Mucosa of descending colon (tissue), 3 donors: ENCODE measurements at regions not wholly inside any gene's neighbourhood (a gene's known extent, or its start where the extent isn't known, plus 50 kb on each side); places are given as distances from the start of the nearest gene placed in this dataset.

ENCODE experiments used
- ATAC-seq: fragments of 200-7000 bp; cut with Tn5 transposase; one replicate; pipeline ENCODE4 v1.9.1; 2020; ENCODE audit warnings: mild to moderate bottlenecking, moderate library complexity
- DNase-seq, 3 donors: peaks; one replicate each; pipeline ENCODE4 v3.0.0-alpha.2; 2020
- H3K36me3 ChIP-seq: fragments of 200-600 bp; one replicate; pipeline ENCODE4 v1.8.0; 2021; ENCODE audit warnings: low read depth, mild to moderate bottlenecking
- H3K4me1 ChIP-seq: fragments of 200-600 bp; one replicate; pipeline ENCODE4 v1.8.0; 2021; ENCODE audit warnings: low read depth, mild to moderate bottlenecking
- H3K4me3 ChIP-seq: fragments of 200-600 bp; one replicate; pipeline ENCODE4 v1.8.0; 2021; ENCODE audit warnings: mild to moderate bottlenecking
- H3K9me3 ChIP-seq: fragments of 200-600 bp; one replicate; pipeline ENCODE4 v1.8.0; 2021; ENCODE audit warnings: mild to moderate bottlenecking
- intact Hi-C, 2 donors: fragments of 100-400 bp; cut with DNase I in 1 of 2; cut with micrococcal nuclease in 1 of 2; formaldehyde crosslinking; loops; one replicate each; pipeline versions ENCODE4 v1.11.0 to v1.11.1; 2022; cut with DNase I, micrococcal nuclease
- TF ChIP-seq, protein P1 (sequence below): fragments of 200-600 bp; IDR thresholded peaks from one replicate; pipeline ENCODE4 v1.8.0; 2022; ENCODE audit warnings: antibody characterized with exemption, mild to moderate bottlenecking
- donor health status: DM: no; HTN: no; CAD: no; lungs with moderate emphysema.
- donor health status: DM: no; HTN: no; CAD: no.
- donor health status: DM: no; HTN: yes; CAD: no.

DNA sequence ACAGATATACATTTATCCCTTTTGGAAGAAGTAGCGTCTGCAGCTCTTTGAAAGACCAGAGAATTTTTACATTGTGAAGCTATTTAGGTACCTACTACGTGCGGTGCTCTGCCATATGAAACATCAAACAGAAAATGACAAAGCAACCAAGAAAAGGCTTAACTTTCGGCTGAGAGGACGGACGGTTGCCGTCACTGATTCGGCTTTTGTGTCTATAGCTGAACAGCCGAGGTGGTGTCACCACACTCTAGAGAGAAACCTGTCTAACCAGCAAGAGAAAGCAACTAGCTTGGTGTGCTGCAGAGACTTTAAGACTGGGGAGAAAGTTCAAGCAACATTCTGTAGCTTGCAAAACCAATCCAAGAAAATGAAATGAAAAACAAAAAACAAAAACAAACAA lies 145.5 kb downstream of the SHOX start:
- no peak for ATAC-seq

DNA sequence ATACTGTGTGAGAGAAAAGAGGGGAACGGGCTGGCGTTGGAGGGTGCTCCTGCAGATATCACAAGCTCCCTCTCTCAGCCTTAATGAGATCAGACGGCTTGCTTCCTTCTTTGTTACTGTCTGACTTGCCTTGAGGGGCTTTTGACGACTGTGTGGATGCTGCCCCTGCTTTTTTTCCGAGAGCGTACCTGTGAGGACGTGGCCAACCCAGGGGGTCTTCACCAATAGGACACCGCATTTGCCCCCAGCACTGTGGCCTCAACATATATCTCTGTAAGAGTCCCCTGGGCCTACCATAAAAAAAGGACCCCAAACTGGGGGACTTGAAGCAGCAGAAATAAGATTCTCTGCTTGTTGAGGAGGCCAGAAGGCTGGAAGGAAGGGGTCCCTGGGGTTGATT lies 143.9 kb downstream of the SHOX start:
- TF ChIP-seq, protein P1, sequence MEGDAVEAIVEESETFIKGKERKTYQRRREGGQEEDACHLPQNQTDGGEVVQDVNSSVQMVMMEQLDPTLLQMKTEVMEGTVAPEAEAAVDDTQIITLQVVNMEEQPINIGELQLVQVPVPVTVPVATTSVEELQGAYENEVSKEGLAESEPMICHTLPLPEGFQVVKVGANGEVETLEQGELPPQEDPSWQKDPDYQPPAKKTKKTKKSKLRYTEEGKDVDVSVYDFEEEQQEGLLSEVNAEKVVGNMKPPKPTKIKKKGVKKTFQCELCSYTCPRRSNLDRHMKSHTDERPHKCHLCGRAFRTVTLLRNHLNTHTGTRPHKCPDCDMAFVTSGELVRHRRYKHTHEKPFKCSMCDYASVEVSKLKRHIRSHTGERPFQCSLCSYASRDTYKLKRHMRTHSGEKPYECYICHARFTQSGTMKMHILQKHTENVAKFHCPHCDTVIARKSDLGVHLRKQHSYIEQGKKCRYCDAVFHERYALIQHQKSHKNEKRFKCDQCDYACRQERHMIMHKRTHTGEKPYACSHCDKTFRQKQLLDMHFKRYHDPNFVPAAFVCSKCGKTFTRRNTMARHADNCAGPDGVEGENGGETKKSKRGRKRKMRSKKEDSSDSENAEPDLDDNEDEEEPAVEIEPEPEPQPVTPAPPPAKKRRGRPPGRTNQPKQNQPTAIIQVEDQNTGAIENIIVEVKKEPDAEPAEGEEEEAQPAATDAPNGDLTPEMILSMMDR: no peak
- DNase-seq: no peak
- ATAC-seq: no peak
- Histone ChIP-seq H3K9me3 (no peaks in the 10 kb centered on the region), H3K4me1 (no peaks in the 10 kb centered on the region), H3K4me3 (no peak overlapping the region), H3K36me3 (no peaks in the 10 kb centered on the region)
- intact Hi-C loops: no loop called here

More for the DNA sequence above, 145.5 kb downstream of the SHOX start:
- Histone ChIP-seq H3K9me3 (no peaks in the 10 kb centered on the region), H3K4me3 (no peak overlapping the region), H3K36me3 (no peaks in the 10 kb centered on the region), H3K4me1 (no peaks in the 10 kb centered on the region)
- intact Hi-C loops: no loop called here
- DNase-seq: no peak
- TF ChIP-seq, protein P1: no peak

DNA sequence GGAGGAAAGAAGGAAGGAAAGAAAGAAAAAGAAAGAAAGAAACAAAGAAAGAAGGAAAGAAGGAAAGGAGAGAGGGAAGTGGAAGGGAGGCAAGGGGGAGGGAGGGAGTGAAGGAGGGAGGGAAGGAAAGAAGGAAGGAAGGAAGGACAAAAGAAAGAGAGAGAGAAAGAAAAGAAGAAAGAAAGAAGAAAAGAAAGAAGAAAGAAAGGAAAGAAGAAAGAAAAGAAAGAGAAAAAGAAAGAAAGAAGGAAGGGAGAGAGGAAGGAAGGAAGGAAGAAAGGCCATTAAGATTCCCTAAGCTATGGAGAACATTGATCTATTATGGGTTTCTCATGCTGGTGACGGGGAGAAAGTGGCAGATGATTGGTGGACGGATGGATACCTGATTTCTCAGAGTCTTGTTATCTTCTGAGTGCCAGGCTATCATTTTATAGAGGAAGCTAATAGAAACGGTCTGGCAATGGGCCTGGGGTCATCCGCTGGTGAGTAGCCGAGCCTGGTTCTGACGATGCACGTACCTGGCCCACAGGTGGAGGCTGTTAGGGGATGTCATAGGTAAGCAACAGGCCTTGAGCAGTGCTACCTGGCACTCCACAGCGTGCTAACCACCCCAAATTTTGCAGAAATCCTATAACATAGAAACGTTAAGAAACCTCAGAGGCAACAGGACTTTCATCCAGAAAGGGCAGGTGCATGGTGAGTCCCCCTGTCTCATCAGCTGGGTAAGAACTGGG lies 142.9 kb downstream of the SHOX start:
- H3K4me1 ChIP-seq: no peaks in the 10 kb centered on the region
- no peaks in the 10 kb centered on the region for H3K36me3 ChIP-seq
- intact Hi-C loops: no loop called here
- TF ChIP-seq, protein P1: no peak
- H3K4me3 ChIP-seq: no peak overlapping the region
- ATAC-seq (no peak), DNase-seq (no peak)
- H3K9me3 ChIP-seq: no peaks in the 10 kb centered on the region

DNA sequence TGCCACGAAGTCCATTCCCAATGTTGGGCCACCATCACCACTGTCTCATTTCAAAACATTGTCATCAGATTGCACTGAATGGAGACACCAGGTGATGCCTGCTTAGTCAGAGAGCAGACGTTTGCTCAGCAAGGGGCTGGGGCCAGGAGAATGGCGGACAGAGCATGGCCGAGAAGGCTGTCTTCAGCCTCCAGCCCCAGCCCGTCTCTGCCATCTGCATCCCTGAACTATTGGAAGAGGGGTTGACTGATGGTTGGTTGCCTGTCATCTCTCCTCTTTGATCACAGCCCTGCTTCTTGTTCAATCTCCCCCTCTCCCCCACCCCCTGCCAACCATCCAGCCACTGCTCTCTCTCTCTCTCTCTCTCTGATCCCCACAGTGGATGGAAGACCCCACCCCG lies 140.9 kb downstream of the SHOX start:
- Histone ChIP-seq H3K36me3 (no peaks in the 10 kb centered on the region), H3K4me3 (no peak overlapping the region), H3K9me3 (no peaks in the 10 kb centered on the region), H3K4me1 (no peaks in the 10 kb centered on the region)
- ATAC-seq (no peak), DNase-seq (no peak)
- TF ChIP-seq, protein P1: no peak
- intact Hi-C loops: no loop called here

DNA sequence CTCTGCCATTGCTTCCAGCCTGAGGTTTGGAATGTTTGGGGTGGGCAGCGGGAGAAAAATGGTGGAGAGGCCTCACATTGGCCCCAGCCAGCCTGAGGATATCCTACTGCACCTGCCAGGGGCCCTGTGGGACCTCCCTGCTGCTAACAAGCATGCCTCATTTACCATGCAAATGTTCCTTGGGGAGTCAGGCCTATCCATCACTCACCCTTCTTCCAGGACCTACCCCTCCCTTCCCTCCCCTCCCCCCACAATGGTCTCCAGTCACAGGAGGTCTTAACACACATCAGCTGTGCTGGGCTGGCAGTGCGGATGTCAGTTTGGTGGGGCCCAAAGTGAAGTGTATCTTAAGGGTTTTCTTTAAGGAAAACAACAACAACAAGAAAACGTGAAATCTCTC lies 139.2 kb downstream of the SHOX start:
- no peak overlapping the region for H3K4me3 ChIP-seq
- intact Hi-C loops: no loop called here
- H3K4me1 ChIP-seq: no peaks in the 10 kb centered on the region
- TF ChIP-seq, protein P1: no peak
- no peaks in the 10 kb centered on the region for H3K36me3 ChIP-seq
- no peaks in the 10 kb centered on the region for H3K9me3 ChIP-seq
- DNase-seq: no peak
- no peak for ATAC-seq

DNA sequence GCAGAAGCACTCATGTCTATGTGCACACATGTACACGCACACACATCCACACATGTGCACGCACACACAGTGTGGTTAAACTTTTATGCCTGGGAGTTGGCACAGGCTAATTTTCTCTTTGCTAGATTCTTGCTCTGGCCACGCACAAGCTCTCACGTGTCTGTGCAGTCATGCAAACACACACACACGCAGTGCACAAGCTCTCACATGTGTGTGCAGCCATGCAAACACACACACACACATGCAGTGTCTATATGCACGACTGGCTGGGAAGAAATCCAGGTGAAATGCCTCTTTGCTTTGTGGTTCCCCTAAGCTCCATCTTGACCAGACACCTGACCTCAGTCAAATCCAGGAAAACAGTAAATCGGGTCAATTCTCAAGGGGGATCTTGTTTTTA lies 138.0 kb downstream of the SHOX start:
- intact Hi-C loops: no loop called here
- no peaks in the 10 kb centered on the region for H3K9me3 ChIP-seq
- no peaks in the 10 kb centered on the region for H3K36me3 ChIP-seq
- H3K4me1 ChIP-seq: no peaks in the 10 kb centered on the region
- H3K4me3 ChIP-seq: no peak overlapping the region
- TF ChIP-seq, protein P1: no peak
- ATAC-seq (no peak), DNase-seq (no peak)
